CD14-positive monocyte (primary cell): ENCODE measurements at regions not wholly inside any gene's neighbourhood (a gene's known extent, or its start where the extent isn't known, plus 50 kb on each side); places are given as distances from the start of the nearest gene placed in this dataset.

Source experiments
- DNase-seq, 3 donors: peaks; one replicate each; pipeline ENCODE4 v3.0.0-alpha.2; 2011 to 2022
- H2AFZ ChIP-seq: 2 replicates; pipeline ENCODE4 v1.6.0; 2012; ENCODE audit warnings: mild to moderate bottlenecking, low read depth, low read length, inconsistent platforms; ENCODE audit not compliant: insufficient read depth, poor library complexity, severe bottlenecking
- H3K27ac ChIP-seq, 2 donors: 1 replicate in 1 of 2; 2 replicates in 1 of 2; pipeline ENCODE4 v1.5.1; 2012 to 2013; ENCODE audit warnings: low read length in 2 of 2, control low read depth in 1 of 2, inconsistent platforms in 1 of 2, low read depth in 1 of 2, mild to moderate bottlenecking in 1 of 2
- H3K27me3 ChIP-seq, 2 donors: one replicate each; pipeline versions ENCODE4 v1.6.0 to v1.6.1; 2011 to 2013; ENCODE audit warnings: low read length in 2 of 2; ENCODE audit not compliant: control insufficient read depth in 2 of 2, insufficient read depth in 2 of 2
- H3K36me3 ChIP-seq, 2 donors: replicated peaks in 1 of 2; 1 replicate in 1 of 2; 2 replicates in 1 of 2; pipeline versions ENCODE4 v1.5.1 to v1.6.1; 2012 to 2013; ENCODE audit warnings: low read length in 2 of 2, control low read depth in 1 of 2, inconsistent platforms in 1 of 2, mild to moderate bottlenecking in 1 of 2; ENCODE audit not compliant: insufficient read depth in 2 of 2, control insufficient read depth in 1 of 2
- H3K4me1 ChIP-seq, 2 donors: 1 replicate in 1 of 2; 2 replicates in 1 of 2; pipeline versions ENCODE4 v1.5.1 to v1.6.1; 2012 to 2013; ENCODE audit warnings: low read length in 2 of 2, control low read depth in 1 of 2, inconsistent platforms in 1 of 2, mild to moderate bottlenecking in 1 of 2, moderate library complexity in 1 of 2; ENCODE audit not compliant: insufficient read depth in 2 of 2, control insufficient read depth in 1 of 2
- H3K4me2 ChIP-seq: replicated peaks from 2 replicates; pipeline ENCODE3; 2012; ENCODE audit warnings: low read length, moderate library complexity, mild to moderate bottlenecking; ENCODE audit not compliant: poor library complexity, severe bottlenecking; ENCODE audit errors: extremely low read depth
- H3K4me3 ChIP-seq, 3 experiments: fragments of 200-600 bp in 1 of 3; sonication (generic) in 1 of 3; replicated peaks in 1 of 3; 1 replicate in 2 of 3; 2 replicates in 1 of 3; pipeline ENCODE4 v1.5.1; 2011 to 2013; ENCODE audit warnings: low read length in 3 of 3, mild to moderate bottlenecking in 3 of 3, control low read depth in 2 of 3, low read depth in 2 of 3, inconsistent platforms in 1 of 3, moderate library complexity in 1 of 3
- H3K79me2 ChIP-seq: 2 replicates; pipeline ENCODE4 v1.6.0; 2012; ENCODE audit warnings: mild to moderate bottlenecking, control low read depth, inconsistent platforms, low read length, moderate library complexity; ENCODE audit not compliant: insufficient read depth
- H3K9ac ChIP-seq: 2 replicates; pipeline ENCODE4 v1.6.0; 2017; ENCODE audit warnings: low read length, mild to moderate bottlenecking; ENCODE audit not compliant: insufficient read depth, poor library complexity, severe bottlenecking
- H3K9me3 ChIP-seq, 2 donors: replicated peaks in 1 of 2; 1 replicate in 1 of 2; 2 replicates in 1 of 2; pipeline versions ENCODE4 v1.5.1 to v1.6.1; 2012 to 2013; ENCODE audit warnings: low read length in 2 of 2, control low read depth in 1 of 2; ENCODE audit not compliant: control insufficient read depth in 1 of 2, insufficient read depth in 1 of 2
- H4K20me1 ChIP-seq: 2 replicates; pipeline ENCODE4 v1.6.0; 2012; ENCODE audit warnings: mild to moderate bottlenecking, low read length, control low read depth, moderate library complexity; ENCODE audit not compliant: insufficient read depth
- H3K27ac Mint-ChIP-seq, 7 donors: one replicate each; pipeline ENCODE4 v1.8.0; 2020; ENCODE audit warnings: mild to moderate bottlenecking in 7 of 7, mixed read lengths in 7 of 7, moderate library complexity in 6 of 7, inconsistent platforms in 2 of 7
- H3K27me3 Mint-ChIP-seq, 3 donors: one replicate each; pipeline ENCODE4 v1.8.0; 2021 to 2022; ENCODE audit warnings: low read depth in 3 of 3, mild to moderate bottlenecking in 3 of 3, mixed read lengths in 3 of 3, moderate library complexity in 3 of 3, inconsistent platforms in 1 of 3
- H3K36me3 Mint-ChIP-seq, 2 donors: one replicate each; pipeline ENCODE4 v1.8.0; 2020; ENCODE audit warnings: mixed read lengths in 2 of 2, inconsistent platforms in 1 of 2, mild to moderate bottlenecking in 1 of 2
- H3K4me1 Mint-ChIP-seq: one replicate; pipeline ENCODE4 v1.8.0; 2020; ENCODE audit warnings: mild to moderate bottlenecking, mixed read lengths
- H3K4me3 Mint-ChIP-seq, 2 donors: one replicate each; pipeline ENCODE4 v1.8.0; 2020; ENCODE audit warnings: mild to moderate bottlenecking in 2 of 2, mixed read lengths in 2 of 2, moderate library complexity in 1 of 2
- H3K9me3 Mint-ChIP-seq, 7 donors: one replicate each; pipeline ENCODE4 v1.8.0; 2020 to 2022; ENCODE audit warnings: mixed read lengths in 7 of 7, mild to moderate bottlenecking in 6 of 7, moderate library complexity in 6 of 7, inconsistent platforms in 2 of 7
- WGBS: methylation state at CpG from one replicate; pipeline ENCODE4 v1.1.5; 2013; ENCODE audit warnings: missing lambda C conversion rate; ENCODE audit not compliant: insufficient coverage; 5-methylcytosine and 5-hydroxymethylcytosine counted together
- intact Hi-C, 2 donors: fragments of 100-400 bp; cut with micrococcal nuclease; formaldehyde crosslinking; loops; one replicate each; pipeline versions ENCODE4 v1.15.0 to v1.15.1; 2023
- TF ChIP-seq, protein P1 (sequence below): fragments of 200-600 bp; IDR thresholded peaks from one replicate; pipeline ENCODE4 v1.8.0; 2022; ENCODE audit warnings: antibody characterized with exemption, mild to moderate bottlenecking

DNA sequence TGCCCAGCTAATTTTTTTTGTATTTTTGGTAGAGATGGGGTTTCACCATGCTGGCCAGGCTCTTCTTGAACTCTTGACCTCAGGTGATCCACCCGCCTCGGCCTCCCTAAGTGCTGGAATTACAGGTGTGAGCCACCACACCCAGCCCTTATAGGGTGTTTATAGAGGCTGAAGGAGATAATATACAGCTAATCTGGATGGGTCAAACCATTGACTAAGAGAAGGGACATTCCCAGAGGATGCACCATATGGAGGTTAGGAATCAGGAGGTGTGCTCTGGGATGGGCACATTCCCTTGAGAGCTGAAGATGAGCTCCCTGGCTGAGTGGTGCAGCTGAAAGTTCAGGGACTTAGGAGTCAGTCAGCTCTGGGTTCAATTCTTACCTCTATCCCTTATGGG is 68.3 kb upstream of the SHISA3 start:
- Histone ChIP-seq H3K4me1 (no peaks in the 10 kb centered on the region), H3K36me3 (no peaks in the 10 kb centered on the region), H3K4me2 (no peak overlapping the region), H4K20me1 (no peaks in the 10 kb centered on the region), H3K9me3 (no peaks in the 10 kb centered on the region), H3K9ac (no peak overlapping the region), H2AFZ (no peak overlapping the region), H3K4me3 (no peak overlapping the region), H3K27me3 (no peaks in the 10 kb centered on the region), H3K27ac (no peak overlapping the region), H3K79me2 (no peaks in the 10 kb centered on the region)
- peaks cover 0 to 10% (median 4%) of the 10 kb centered on the region in 7 donors for H3K9me3 Mint-ChIP-seq
- no peak for DNase-seq
- H3K27me3 Mint-ChIP-seq = peaks cover 1 to 2% (median 2%) of the 10 kb centered on the region in 3 donors
- no peaks in the 10 kb centered on the region for H3K36me3 Mint-ChIP-seq
- no peak overlapping the region for H3K27ac Mint-ChIP-seq
- TF ChIP-seq, protein P1, sequence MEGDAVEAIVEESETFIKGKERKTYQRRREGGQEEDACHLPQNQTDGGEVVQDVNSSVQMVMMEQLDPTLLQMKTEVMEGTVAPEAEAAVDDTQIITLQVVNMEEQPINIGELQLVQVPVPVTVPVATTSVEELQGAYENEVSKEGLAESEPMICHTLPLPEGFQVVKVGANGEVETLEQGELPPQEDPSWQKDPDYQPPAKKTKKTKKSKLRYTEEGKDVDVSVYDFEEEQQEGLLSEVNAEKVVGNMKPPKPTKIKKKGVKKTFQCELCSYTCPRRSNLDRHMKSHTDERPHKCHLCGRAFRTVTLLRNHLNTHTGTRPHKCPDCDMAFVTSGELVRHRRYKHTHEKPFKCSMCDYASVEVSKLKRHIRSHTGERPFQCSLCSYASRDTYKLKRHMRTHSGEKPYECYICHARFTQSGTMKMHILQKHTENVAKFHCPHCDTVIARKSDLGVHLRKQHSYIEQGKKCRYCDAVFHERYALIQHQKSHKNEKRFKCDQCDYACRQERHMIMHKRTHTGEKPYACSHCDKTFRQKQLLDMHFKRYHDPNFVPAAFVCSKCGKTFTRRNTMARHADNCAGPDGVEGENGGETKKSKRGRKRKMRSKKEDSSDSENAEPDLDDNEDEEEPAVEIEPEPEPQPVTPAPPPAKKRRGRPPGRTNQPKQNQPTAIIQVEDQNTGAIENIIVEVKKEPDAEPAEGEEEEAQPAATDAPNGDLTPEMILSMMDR = no peak
- WGBS = no CpG with 5 or more reads among the region's 2 CpGs
- no peak overlapping the region for H3K4me3 Mint-ChIP-seq
- intact Hi-C loops = no loop called here
- no peaks in the 10 kb centered on the region for H3K4me1 Mint-ChIP-seq

DNA sequence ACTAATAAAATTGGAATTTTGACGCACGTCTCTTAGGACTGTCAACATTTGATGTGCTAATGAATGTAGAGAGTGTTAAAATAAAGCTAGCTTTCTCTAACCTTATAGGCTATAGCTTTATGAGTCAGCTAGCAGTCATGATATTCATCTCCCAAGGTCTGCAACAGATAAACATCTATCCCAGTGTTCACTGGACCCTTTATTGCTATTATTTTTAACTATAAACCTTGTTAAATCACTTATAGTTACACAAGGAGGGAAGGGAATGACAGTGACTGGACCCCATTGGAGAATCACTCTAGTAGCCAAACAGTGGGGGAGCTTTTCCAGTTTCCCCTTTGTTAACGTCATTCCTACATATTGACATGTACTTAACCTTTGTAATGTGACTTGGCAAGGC is 67.9 kb upstream of the SHISA3 start:
- Histone ChIP-seq H3K79me2 (no peaks in the 10 kb centered on the region), H3K27me3 (no peaks in the 10 kb centered on the region), H4K20me1 (no peaks in the 10 kb centered on the region), H3K9ac (no peak overlapping the region), H3K4me1 (no peaks in the 10 kb centered on the region), H3K27ac (no peak overlapping the region), H3K9me3 (no peaks in the 10 kb centered on the region), H2AFZ (no peak overlapping the region), H3K36me3 (no peaks in the 10 kb centered on the region), H3K4me3 (no peak overlapping the region), H3K4me2 (no peak overlapping the region)
- peaks cover 1 to 2% (median 2%) of the 10 kb centered on the region in 3 donors for H3K27me3 Mint-ChIP-seq
- H3K9me3 Mint-ChIP-seq = peaks cover 0 to 10% (median 3%) of the 10 kb centered on the region in 7 donors
- no peak for DNase-seq
- no CpG with 5 or more reads among the region's 3 CpGs for WGBS
- no peaks in the 10 kb centered on the region for H3K36me3 Mint-ChIP-seq
- intact Hi-C loops = no loop called here
- no peak overlapping the region for H3K27ac Mint-ChIP-seq
- no peak overlapping the region for H3K4me3 Mint-ChIP-seq
- H3K4me1 Mint-ChIP-seq = no peaks in the 10 kb centered on the region
- TF ChIP-seq, protein P1 = no peak
